Ectodermal cell (in vitro differentiated cells): ENCODE measurements at regions not wholly inside any gene's neighbourhood (a gene's known extent, or its start where the extent isn't known, plus 50 kb on each side); places are given as distances from the start of the nearest gene placed in this dataset.

ENCODE experiments used
- H3K27ac ChIP-seq: 2 replicates; pipeline ENCODE4 v1.7.0; 2013; ENCODE audit warnings: mild to moderate bottlenecking, low read depth, low read length; ENCODE audit not compliant: insufficient read depth, poor library complexity, severe bottlenecking
- H3K27me3 ChIP-seq: 2 replicates; pipeline ENCODE4 v1.7.0; 2013; ENCODE audit warnings: mild to moderate bottlenecking, low read length; ENCODE audit not compliant: insufficient read depth, control insufficient read depth, poor library complexity, severe bottlenecking
- H3K36me3 ChIP-seq: one replicate; pipeline ENCODE4 v1.7.0; 2013; ENCODE audit warnings: low read length; ENCODE audit not compliant: control insufficient read depth, insufficient read depth
- H3K4me1 ChIP-seq: one replicate; pipeline ENCODE4 v1.7.0; 2013; ENCODE audit warnings: low read length; ENCODE audit not compliant: control insufficient read depth, insufficient read depth
- H3K4me3 ChIP-seq: 2 replicates; pipeline ENCODE4 v1.7.0; 2013; ENCODE audit warnings: low read depth, low read length, control low read depth; ENCODE audit not compliant: insufficient read depth
- H3K9me3 ChIP-seq: 2 replicates; pipeline ENCODE4 v1.7.0; 2013; ENCODE audit warnings: mild to moderate bottlenecking, low read length, moderate library complexity; ENCODE audit not compliant: control insufficient read depth
- WGBS, 2 experiments: methylation state at CpG; one replicate each; pipeline ENCODE4 v1.1.7; 2013; ENCODE audit warnings: missing lambda C conversion rate in 2 of 2; 5-methylcytosine and 5-hydroxymethylcytosine counted together

DNA sequence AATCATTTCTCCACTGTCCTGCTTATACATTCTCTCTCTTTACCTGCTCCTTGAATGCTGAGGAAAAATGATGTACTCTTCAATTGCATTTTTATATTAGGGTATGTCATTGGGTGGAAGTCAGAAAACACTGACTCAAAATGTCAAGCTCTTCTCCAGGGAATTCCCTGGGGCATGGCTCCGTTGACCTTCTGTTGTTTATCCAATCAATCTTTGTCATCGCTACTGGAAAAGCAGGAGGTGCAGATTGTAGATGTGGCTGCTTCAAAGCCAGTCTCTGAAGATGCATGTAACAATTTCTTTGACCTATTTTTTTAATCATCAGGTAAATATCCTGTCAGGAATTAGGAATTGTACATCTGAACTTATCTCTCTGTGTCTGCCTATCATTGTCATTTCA lies 63.9 kb upstream of the TENT5A start:
- Histone ChIP-seq H3K9me3 (no peaks in the 10 kb centered on the region), H3K4me1 (no peaks in the 10 kb centered on the region), H3K27me3 (no peaks in the 10 kb centered on the region), H3K27ac (no peak overlapping the region), H3K36me3 (no peaks in the 10 kb centered on the region), H3K4me3 (no peak overlapping the region)
- WGBS, 2 experiments: 92 to 95% methylated on average over 2 of the region's 2 CpGs

DNA sequence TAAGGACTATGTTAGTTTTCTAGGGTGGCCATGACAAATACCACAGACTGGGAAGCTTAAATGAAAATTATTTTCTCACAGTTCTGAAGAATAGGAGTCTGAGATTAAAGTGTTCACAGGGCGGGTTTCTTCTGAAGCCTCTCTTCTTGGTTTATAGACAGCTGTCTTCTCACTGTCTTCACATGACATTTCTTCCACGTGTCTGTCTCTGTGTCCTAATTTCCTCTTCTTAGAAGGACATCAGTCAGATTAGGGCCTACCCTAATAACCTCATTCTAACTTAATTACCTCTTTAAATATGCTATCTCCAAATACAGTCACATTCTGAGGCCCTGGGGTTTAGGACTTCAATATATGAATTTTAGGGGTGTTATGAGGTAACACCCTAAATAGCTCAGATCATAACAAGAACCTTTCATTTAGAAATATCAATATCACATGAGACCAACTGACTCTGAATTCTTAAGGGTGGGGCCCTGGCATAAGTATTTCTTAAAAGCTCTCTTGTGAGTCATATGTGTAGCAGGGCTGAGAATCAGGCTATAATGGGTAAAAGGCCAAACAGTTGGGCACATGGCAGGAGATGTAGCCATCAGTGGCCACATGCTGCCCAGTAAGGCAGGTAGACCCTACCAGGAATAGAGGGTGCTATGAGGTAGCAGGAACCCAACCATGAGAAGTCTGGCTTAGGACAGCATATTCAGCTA lies 62.0 kb upstream of the TENT5A start:
- H3K27ac ChIP-seq: no peak overlapping the region
- 59 to 73% methylated on average over 2 of the region's 2 CpGs for WGBS, 2 experiments
- H3K4me3 ChIP-seq: no peak overlapping the region
- no peaks in the 10 kb centered on the region for H3K36me3 ChIP-seq
- H3K9me3 ChIP-seq: no peaks in the 10 kb centered on the region
- no peaks in the 10 kb centered on the region for H3K4me1 ChIP-seq
- no peaks in the 10 kb centered on the region for H3K27me3 ChIP-seq

DNA sequence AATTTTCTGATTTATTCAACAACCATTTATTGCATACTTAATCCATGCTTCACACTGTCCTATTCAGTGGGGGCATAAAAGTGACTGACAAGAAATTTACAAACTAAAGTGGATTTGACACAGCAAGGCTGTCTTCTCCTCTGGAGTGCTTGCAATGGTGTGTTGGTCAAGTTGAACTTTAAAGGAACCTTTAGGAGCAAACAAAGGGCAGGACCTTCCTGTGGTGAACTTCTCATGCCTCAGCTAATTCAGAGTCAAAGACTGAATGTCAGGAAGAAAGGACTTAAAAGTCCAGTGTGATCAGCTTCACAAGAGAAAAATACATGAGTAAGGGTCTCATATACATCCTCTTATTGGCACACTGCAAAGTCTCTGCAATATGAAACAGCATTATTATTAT lies 60.8 kb upstream of the TENT5A start:
- Histone ChIP-seq H3K9me3 (no peaks in the 10 kb centered on the region), H3K27me3 (no peaks in the 10 kb centered on the region), H3K4me1 (no peaks in the 10 kb centered on the region), H3K36me3 (no peaks in the 10 kb centered on the region), H3K27ac (no peak overlapping the region), H3K4me3 (no peak overlapping the region)

DNA sequence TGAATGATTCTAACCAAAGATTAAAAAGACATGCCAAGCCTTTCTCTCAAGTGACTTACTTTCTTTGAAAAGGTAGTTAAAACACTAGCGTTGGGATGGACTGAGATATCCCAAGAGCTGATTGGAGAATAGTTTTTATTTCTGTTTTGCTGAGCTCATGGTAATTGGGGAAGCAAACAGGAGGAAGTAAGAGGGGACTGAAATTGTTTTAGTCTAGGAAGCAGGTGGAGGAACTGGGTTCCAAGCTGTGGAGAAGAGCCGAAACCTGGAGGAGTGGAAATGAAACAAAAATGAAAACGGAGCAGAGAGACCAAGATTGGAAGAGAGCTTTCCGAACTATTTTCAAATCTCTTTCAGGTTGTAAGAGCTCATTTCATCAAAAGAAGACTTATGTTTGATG lies 59.9 kb upstream of the TENT5A start:
- 93 to 96% methylated on average over 4 of the region's 4 CpGs for WGBS, 2 experiments
- H3K9me3 ChIP-seq: no peaks in the 10 kb centered on the region
- no peaks in the 10 kb centered on the region for H3K36me3 ChIP-seq

DNA sequence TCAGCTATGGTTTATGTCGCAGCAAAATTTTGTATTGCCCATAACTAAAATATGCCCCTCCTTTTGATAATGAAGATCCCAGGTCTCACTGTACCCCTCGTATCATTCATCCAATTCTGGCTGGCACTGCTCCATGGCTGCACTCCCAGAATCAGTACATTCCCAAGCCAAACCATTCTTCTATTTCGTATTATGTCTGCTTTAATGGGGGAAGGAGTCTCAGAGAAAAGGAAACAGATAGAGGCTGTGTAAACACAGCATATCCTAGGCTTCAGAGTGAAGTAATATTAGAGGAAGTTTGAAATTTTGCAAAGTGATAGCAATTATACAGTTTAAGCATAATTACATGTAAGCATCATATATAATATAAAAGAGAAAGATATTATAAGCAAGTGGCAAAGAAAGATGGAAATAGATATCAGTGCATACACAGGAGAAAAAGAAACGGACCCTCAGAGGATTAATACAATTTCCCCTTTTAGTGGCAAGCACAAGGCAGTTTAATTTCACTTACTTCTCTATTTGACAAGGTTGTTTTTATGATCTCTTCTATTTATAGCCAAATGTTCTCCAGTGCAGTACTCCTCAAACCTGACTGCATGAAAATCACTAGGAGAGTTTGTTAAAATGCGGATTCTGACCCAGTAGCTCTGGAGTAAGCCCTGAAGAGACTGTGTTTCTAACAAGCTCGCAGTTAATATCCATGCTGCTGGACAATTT lies 56.5 kb upstream of the TENT5A start:
- no peaks in the 10 kb centered on the region for H3K36me3 ChIP-seq
- WGBS, 2 experiments: 92 to 98% methylated on average over 6 of the region's 6 CpGs
- H3K27me3 ChIP-seq: no peaks in the 10 kb centered on the region
- H3K4me3 ChIP-seq: no peak overlapping the region
- no peaks in the 10 kb centered on the region for H3K9me3 ChIP-seq
- H3K27ac ChIP-seq: no peak overlapping the region
- no peaks in the 10 kb centered on the region for H3K4me1 ChIP-seq

More for the DNA sequence above, 59.9 kb upstream of the TENT5A start:
- Histone ChIP-seq H3K4me1 (no peaks in the 10 kb centered on the region), H3K4me3 (no peak overlapping the region), H3K27ac (no peak overlapping the region), H3K27me3 (no peaks in the 10 kb centered on the region)

DNA sequence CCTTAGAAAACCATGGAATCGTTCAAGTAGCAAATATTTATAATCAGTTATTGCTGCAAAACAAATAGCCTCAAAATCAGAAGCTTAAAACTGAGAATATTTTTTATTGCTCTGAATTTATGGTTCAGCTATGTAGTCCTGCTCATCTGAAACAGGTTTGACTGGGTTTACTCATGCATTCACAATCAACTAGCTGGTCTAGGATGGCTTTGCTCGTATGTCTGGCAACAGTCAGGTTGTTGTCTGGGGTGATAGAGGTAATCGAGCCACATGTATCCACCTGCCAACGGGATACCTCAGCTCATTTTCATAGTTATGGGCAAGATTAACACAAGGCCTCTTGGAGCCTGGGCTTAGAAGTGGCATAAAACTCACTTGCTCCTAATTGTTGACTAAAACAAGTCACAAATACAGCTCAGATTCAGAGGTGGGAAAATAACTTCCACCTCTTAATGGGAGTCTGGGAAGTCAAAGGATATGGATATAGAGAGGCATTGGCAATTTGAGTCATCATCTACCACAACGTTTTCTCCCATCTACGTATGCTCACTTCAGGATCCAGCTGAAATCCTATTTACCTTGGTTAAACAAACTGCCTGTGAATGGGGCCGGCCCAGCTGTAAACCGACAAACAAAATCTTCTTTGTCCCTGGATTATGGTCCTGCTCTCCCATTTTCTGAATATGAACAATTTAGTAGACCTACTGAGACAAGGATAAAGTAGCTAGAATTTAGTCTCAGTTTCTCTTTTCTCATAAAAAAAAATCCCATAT lies 54.5 kb upstream of the TENT5A start:
- H3K4me1 ChIP-seq: no peaks in the 10 kb centered on the region
- no peaks in the 10 kb centered on the region for H3K36me3 ChIP-seq
- H3K9me3 ChIP-seq: no peaks in the 10 kb centered on the region
- H3K27me3 ChIP-seq: no peaks in the 10 kb centered on the region
- H3K27ac ChIP-seq: no peak overlapping the region
- H3K4me3 ChIP-seq: no peak overlapping the region
- WGBS, 2 experiments: 86 to 88% methylated on average over 7 to 8 of the region's 8 CpGs

DNA sequence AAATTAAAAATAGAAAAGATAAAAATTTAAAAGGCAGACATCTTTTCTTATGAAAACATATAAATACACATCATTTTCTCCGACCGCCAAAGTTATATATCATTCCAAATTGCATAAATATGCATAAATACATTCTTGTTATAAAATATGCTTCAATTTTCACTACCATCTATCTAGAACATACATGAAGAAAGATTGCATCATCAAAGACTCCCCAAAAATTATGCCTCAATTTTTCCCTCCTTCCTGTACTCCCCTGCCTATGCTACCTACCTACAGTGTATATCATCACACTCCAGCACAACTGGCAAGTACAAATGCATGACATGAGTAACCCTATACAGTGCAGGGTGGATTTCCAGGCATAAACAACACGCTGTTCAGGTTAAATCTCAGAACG lies 49.9 kb upstream of the TENT5A start:
- Histone ChIP-seq H3K27me3 (no peaks in the 10 kb centered on the region), H3K9me3 (no peaks in the 10 kb centered on the region), H3K4me1 (no peaks in the 10 kb centered on the region), H3K27ac (no peak overlapping the region), H3K36me3 (no peaks in the 10 kb centered on the region), H3K4me3 (no peak overlapping the region)
- WGBS, 2 experiments: 83 to 89% methylated on average over 4 of the region's 4 CpGs
